Lower leg skin (tissue), 4 donors: ENCODE measurements at regions not wholly inside any gene's neighbourhood (a gene's known extent, or its start where the extent isn't known, plus 50 kb on each side); places are given as distances from the start of the nearest gene placed in this dataset.
A peak's percentile ranks its signal among the peaks of the same experiment; 100 is the strongest.

Source experiments
- DNase-seq, 2 donors: peaks; one replicate each; pipeline ENCODE4 v3.0.0-alpha.2; 2019; ENCODE audit warnings: low spot score in 2 of 2
- H3K4me3 ChIP-seq: fragments of 200-600 bp; sonication (generic); 2 replicates; pipeline ENCODE4 v1.5.1; 2017; ENCODE audit warnings: mild to moderate bottlenecking, low read depth; ENCODE audit not compliant: poor library complexity, severe bottlenecking
- CTCF ChIP-seq, 3 donors: fragments of 450-650 bp; IDR thresholded peaks; one replicate each; pipeline ENCODE4 v1.5.1; 2016; ENCODE audit warnings: antibody characterized with exemption in 3 of 3, mild to moderate bottlenecking in 3 of 3, moderate library complexity in 2 of 3
- POLR2A ChIP-seq, 2 donors: fragments of 450-650 bp; IDR thresholded peaks; one replicate each; pipeline ENCODE4 v1.6.1; 2016 to 2017; ENCODE audit warnings: antibody characterized with exemption in 2 of 2, mild to moderate bottlenecking in 1 of 2, moderate library complexity in 1 of 2
- WGBS, 2 donors: methylation state at CpG; one replicate each; pipeline ENCODE4 v1.1.5; 2018; 5-methylcytosine and 5-hydroxymethylcytosine counted together
- intact Hi-C: fragments of 100-400 bp; cut with DNase I; formaldehyde crosslinking; loops from one replicate; pipeline ENCODE4 v1.15.0; 2023; ENCODE audit warnings: low total_unique reads

GRCh38 chr4:54585321-54586000 lies 72.3 kb upstream of the KIT start:
- WGBS, 2 donors = 85 to 92% methylated on average over 8 of the region's 8 CpGs
- no peak for DNase-seq
- TF ChIP-seq CTCF (IDR thresholded peaks at IDR 0.05) = no peak
- no peak for TF ChIP-seq POLR2A (IDR thresholded peaks at IDR 0.05)
- H3K4me3 ChIP-seq = no peak overlapping the region
- intact Hi-C loops = no loop called here

- no peak overlapping the region for H3K4me3 ChIP-seq
- TF ChIP-seq POLR2A (IDR thresholded peaks at IDR 0.05) = no peak
- TF ChIP-seq CTCF (IDR thresholded peaks at IDR 0.05) = no peak
- 49 to 57% methylated on average over 5 of the region's 5 CpGs for WGBS, 2 donors
- DNase-seq = no peak
- intact Hi-C loops = no loop called here
Measured at GRCh38 chr4:54586320-54586955, 71.3 kb upstream of the KIT start.

GRCh38 chr4:54587107-54587891 lies 70.5 kb upstream of the KIT start:
- DNase-seq = no peak
- intact Hi-C loops = no loop called here
- H3K4me3 ChIP-seq = no peak overlapping the region
- 74 to 76% methylated on average over 2 of the region's 2 CpGs for WGBS, 2 donors
- TF ChIP-seq POLR2A (IDR thresholded peaks at IDR 0.05) = no peak
- no peak for TF ChIP-seq CTCF (IDR thresholded peaks at IDR 0.05)

GRCh38 chr4:54588404-54588803 lies 69.4 kb upstream of the KIT start:
- TF ChIP-seq CTCF (IDR thresholded peaks at IDR 0.05) (no peak), POLR2A (IDR thresholded peaks at IDR 0.05) (no peak)
- 54 to 58% methylated on average over 4 of the region's 4 CpGs for WGBS, 2 donors
- no peak overlapping the region for H3K4me3 ChIP-seq
- DNase-seq = peak in 1 of 2 donors; percentile 33
- intact Hi-C loops = no loop called here

GRCh38 chr4:54589586-54589985 lies 68.2 kb upstream of the KIT start:
- TF ChIP-seq POLR2A (IDR thresholded peaks at IDR 0.05) (no peak), CTCF (IDR thresholded peaks at IDR 0.05) (no peak)
- 67 to 75% methylated on average over 2 of the region's 2 CpGs for WGBS, 2 donors
- DNase-seq = no peak
- no peak overlapping the region for H3K4me3 ChIP-seq
- intact Hi-C loops = no loop called here
